OCI-LY1 (cell line): ENCODE measurements at regions not wholly inside any gene's neighbourhood (a gene's known extent, or its start where the extent isn't known, plus 50 kb on each side); places are given as distances from the start of the nearest gene placed in this dataset.
"Not testable (repeated sequence)": the region's sequence is repeated elsewhere in the genome, so short reads cannot be mapped to it uniquely, and the experiment has no call there.

Experiments
- CTCF ChIP-seq: fragments of 200-600 bp; sonication (generic), shearing (Covaris generic); IDR thresholded peaks from 2 replicates; pipeline ENCODE4 v1.5.1; 2017; ENCODE audit warnings: mild to moderate bottlenecking, antibody characterized with exemption, low read length, moderate library complexity, mixed read lengths
- EZH2 ChIP-seq: fragments of 200-600 bp; sonication (generic), shearing (Covaris generic); IDR thresholded peaks from 2 replicates; pipeline ENCODE4 v1.8.0; 2017; ENCODE audit warnings: borderline replicate concordance, mixed run types, mild to moderate bottlenecking, antibody characterized with exemption, low read length, moderate library complexity, mixed read lengths

- not testable (repeated sequence) for TF ChIP-seq CTCF, EZH2
Measured at GRCh38 chr13:111678120-111678882, 357.9 kb downstream of the TEX29 start.
